NCI-H2081 treated with DMSO at 0.1 percent for 48 hours (cell line): ENCODE measurements at regions not wholly inside any gene's neighbourhood (a gene's known extent, or its start where the extent isn't known, plus 50 kb on each side); places are given as distances from the start of the nearest gene placed in this dataset.
"Not testable (repeated sequence)": the region's sequence is repeated elsewhere in the genome, so short reads cannot be mapped to it uniquely, and the experiment has no call there.

Experiments
- DNase-seq: peaks from one replicate; lab custom pipeline; 2025; lab: John Stamatoyannopoulos, UW

DNA sequence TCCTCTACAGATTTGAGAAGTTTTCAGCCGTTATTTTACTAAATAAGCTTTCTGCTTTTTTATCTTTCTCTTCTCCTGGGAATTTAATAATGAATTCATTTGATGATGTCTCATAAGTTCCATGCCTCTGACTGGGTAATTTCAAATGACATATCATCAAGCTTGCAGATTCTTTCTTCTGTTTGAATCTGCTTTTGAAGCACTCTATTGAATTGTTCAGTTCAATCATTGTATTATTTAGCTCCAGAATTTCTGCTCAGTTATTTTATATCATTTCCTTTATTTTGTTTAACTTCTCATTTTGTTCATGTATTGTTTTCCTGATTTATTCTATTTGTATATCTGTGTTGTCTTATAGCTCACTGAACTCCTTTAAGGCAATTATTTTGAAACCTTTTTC, 196.9 kb upstream of the CNTNAP2 start:
- no peak for DNase-seq

DNA sequence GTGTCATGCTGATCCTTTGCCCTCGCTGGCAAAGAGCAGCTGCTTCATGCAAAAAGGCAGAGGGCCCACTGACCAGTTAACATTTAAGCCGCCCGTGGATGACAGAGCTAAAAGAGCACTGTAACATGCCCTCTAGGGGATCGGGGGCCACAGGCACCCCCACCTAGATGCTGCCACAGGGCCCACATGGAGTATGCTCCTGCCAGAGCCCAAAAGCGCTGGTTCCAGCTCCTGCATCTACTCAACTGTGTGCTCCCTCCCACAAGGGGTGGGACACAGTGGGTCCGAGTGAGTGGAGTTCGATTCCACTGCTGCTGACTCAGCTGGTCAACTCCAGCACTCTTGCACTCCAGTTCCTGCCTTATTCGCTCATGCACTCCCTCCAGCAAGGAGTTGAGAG, 199.8 kb upstream of the CNTNAP2 start:
- DNase-seq = no peak

DNA sequence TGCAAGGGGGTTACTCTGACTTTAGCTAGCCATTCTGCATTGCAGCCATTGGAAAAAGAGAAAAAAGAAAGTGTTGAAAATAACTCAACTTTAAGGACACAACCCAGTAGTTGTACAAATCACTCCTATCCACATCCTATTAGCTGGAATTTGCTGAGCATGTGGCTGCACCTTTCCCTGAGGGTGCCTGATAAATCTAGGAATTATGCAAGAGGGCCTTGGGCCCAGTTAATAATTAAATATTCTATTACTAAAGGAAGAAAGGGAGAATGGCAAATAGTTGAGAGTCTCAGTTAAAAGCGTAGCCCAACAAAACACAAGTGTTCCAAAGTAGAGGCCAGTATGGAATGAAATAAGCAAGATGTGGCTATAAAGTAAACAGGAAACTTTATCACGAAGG, 200.9 kb upstream of the CNTNAP2 start:
- DNase-seq = no peak

DNA sequence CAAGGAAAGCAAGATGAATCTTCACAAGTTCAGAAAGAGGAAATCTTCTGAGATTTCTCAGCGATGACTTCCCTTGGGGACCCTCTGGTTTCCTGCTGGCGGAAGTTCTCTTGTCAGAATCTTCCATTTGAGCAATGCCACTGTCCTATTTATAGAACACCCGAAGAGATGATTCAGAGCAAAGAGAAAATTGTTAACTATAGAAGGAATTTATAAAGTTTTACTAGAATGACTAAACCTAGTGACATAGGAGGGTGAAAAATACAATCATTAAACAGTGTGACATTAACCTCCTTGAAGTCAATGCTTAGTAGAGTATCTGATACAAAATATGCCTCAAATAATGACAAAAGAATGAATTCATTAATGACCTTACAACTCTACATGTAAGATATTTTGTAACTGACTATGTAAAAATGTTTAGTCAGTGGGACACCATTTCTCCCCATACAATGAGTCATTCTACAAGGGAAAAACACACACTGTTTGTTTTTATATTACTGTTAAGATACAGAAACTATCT, 206.5 kb upstream of the CNTNAP2 start:
- DNase-seq = no peak

DNA sequence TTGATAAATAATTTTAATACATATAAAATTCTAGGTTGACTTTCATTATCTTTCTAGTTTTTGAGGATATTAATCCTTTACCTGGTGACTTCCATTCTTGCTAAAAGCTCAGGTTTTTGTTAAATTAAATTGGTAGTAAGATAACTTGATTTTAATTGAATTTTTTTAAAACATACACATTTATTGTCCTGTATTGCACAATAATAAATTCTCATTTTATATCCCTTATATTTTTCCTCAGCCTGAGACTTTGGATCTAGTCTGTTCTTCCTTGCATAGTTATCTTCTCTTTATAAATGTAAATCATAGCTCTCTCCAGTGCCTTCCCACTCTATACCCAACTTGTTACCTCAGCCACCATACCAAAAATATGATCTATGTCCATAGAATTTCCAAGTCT, 212.9 kb upstream of the CNTNAP2 start:
- DNase-seq = no peak

DNA sequence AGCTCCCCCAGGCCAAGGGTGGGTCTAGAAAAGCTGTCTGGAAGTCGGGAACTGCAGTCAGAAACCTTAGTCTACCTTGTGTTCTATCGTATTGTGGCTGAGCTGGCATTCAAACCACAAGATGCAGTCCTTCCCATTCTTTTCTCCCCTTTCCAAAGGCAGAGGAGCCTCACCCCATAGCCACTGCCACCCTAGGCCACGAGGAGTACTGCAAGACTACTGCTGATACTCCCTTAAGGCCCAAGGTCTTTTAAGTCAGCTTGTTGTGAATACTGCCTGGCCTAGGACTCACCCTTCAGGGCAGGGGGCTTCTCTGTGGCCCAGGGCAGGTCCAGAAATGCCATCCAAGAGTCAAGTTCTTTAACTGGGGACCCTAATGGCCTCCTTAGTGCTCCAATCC, 214.5 kb upstream of the CNTNAP2 start:
- DNase-seq = no peak

DNA sequence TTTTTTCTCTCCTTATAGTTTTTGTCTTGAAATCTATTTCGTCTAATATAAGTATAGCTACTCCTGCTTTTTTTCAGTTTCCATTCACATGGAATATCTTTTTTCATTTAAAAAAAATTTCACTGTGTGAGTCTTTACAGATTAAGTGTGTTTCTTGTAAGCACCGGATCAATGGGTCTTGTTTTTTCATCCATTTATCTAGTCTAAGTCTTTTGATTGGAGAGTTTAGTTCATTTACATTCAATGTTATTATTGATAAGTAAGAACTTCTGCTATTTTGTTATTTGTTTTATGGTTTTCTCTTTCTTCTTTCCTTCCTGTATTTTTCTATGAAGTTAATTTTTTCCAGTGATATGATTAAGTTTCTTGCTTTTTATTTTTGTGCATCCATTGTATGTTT, 216.7 kb upstream of the CNTNAP2 start:
- DNase-seq = no peak

DNA sequence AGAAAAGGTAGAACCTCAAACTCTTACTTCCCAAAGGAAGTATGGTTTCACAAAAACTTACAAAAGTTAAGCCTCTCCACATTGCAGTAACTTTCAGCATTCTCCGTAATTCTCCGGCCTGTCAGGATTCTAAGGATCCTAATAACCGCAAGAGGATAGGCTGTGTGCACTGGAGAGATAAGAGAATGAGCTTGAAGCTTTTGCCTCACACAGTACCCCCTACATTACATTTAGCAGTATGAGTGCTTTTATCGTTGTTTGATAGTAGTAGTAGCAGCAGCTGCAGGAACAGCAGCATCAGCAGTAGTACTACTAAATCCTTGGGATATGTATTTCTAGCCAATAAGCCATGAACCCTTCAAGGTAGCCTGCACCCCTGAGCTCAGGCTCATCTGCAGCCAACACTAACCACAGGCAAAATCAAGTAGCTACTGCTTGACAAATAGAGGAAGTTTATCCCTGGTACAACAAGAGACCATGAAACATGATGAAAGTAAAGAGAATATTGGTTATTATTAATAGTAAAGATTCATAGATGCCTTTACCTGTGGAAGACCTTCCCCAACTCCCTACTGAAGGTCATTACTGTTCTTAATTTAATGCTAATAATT, 222.6 kb upstream of the CNTNAP2 start:
- no peak for DNase-seq

DNA sequence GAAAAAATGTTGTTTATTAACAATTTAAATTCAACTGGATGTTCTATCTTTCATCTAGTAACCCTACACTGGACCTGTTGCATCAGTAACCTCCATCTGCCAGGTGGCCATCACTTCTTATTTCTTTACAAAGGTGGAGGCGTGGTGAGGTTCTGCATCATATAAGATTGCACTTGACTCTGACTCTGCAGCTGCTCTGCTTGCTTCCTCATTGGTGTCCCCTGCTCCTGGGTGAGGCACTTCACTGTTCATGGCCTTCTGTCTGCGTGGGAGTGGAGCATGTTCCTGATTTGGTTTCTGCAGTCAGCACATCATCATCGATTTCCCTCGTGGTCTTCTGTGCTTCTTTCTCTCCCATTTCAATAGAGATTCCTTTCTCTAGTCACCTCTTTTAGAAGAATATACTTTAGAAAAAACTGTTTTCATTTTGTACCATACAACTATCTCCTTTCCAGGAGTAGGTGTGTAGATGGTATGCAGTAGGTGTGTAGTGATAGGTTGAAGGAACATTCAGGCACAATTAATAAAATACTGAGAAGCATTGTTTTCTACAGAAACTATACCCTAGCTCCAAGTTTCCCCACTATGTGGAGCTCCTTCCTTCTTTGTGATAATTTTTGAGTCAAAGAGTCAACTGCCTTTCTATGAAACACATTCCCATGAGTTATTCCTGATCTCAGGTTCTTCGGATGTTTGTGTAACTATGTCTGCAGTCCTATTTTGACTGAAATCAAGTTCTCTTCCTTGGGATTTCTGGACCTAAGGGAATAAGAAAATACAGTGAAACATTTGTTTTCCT, 231.7 kb upstream of the CNTNAP2 start:
- DNase-seq = no peak

DNA sequence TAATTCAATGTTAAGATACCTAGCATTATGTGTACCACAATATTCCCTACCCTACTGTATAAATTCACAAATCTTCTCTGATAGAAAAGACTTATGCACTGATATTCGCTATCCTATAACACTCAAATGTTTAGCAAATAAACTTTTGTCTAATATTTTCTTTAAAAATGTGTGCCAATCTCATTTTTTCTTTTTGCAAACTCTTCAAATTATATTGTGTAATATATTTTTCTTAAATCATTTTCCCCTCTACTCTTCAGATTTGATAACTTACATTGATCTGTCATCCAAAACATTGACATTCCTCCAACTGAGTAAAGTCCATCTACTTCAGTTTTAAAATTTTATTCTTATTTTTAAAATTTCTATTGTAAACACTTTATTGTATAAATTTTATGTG, 240.2 kb upstream of the CNTNAP2 start:
- DNase-seq = no peak

DNA sequence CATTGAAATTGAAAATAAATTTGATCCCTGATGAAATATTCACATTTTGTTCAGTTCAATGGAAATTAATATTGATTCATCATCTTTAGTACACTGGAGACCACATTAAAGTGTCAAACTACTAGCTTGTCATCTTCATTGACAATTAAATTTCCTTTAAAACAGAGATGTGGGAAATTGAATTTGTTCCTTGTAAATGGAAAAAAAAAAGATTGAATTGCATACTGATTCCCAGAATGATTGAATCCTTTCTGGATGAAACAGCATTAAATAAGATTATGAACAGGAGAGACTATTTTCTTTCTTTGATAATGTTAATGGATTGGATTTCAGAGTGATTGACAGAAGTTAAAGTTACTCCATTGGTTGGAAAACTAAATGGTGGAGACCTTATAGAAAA, 241.3 kb upstream of the CNTNAP2 start:
- no peak for DNase-seq

DNA sequence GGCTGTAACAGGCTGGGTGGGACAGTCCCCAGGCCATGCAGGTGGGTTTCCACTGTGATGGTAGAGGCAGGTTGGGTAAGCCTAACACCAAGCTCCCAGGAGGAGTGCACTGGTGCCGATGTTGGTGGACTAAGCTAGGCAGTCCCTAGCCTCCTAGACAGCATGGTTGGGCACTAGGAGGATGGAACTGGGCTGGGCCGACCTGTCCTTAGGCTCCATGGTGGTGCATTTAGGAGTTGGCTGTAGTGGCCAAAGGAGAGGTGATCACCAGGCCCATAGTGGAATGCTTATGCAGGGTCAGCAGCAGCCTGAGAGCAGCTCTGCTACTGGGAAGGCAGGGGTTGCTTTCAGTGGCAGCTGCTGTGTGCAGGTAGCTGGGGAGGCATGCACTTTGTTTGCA, 247.7 kb upstream of the CNTNAP2 start:
- no peak for DNase-seq

DNA sequence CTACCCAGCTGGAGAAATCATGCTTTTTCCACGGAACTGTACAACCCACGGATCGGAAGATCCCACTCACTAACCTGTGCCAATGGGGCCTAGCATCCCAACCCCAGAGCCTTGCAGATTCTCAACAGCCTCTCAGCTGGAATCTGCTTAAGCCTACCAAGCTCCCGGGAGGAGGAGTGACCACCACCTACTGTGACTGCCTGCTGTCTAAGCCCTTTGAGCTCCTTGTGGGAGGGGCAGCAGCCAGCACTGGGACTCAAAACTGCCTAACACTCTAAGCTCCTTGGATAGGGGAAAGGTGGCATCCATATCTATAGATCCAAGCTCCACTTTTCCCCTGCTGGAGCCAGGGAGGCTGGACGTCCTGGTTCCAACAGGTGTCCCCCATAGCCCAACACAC, 254.4 kb upstream of the CNTNAP2 start:
- no peak for DNase-seq

DNA sequence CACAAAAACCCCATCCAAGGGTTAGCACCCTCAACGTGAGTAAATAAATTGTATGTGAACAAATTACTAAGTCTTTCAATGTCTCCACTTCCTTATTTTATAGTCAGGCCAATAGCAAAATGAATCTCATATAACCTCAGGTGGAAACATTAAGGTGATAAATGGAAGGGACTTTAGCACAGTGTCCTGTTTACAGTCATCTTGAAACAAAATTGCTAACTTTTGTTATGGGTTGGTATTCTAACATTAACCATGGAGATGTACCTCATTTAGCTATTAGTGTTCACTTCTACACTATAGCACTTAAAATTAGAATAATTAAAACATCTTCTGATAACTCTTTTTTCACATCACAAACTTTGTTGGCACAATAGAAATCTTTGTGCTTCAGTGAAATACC, 255.8 kb upstream of the CNTNAP2 start:
- DNase-seq = no peak

DNA sequence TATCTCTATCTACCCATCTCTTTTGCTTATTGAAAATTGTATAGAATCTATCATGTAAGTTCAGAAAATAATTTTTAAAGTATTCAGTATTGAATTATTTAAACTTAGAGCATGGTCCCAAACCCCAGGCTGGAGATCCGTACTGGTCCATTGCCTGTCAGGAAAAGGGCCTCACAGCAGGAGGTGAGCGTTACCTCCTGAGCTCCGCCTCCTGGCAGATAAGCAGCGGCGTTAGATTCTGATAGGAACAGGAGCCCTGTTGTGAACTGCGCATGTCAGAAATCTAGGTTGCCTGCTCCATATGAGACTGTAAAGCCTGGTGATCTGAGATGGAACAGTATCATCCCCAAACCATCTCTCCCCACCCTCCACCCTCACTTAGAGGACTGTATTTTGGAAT, 266.0 kb upstream of the CNTNAP2 start:
- no peak for DNase-seq

DNA sequence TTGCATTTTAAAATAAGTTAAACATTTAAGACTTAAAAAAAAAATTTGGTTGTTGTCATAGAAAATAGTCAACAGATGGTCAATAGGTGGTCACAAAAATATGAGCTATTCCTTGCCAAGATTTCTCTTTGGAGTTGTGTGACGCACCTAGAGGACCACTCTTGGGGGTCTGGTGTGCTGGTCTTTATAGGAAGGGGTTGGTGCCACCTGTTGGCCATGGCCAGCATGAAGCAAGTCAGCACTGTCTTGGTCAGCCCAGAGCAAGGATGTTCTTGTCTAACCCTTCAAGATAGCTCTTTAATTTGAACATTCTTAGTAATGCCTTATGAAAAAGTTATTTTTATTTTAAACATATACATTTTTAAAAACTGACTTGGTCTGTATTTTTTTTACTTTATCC, 267.9 kb upstream of the CNTNAP2 start:
- no peak for DNase-seq

DNA sequence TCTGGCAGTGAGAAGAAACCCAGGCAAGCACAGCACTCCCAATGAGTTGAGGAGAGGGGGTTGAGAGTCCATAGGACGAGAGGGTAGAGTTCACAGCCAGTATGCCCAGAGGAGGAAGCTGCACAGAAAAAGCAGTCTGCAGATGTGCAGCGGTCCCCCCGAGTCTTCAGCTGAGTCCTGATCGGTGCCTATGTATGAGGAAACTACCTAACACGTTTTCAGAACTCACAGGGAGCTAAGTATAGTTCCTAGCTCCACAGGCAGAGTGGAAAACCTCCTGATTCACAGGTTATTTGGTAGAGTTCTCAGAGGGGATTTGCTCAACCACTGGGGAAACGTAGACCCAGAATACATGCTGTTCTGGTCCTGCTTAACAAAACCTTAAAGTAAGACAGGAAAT, 271.3 kb upstream of the CNTNAP2 start:
- no peak for DNase-seq

DNA sequence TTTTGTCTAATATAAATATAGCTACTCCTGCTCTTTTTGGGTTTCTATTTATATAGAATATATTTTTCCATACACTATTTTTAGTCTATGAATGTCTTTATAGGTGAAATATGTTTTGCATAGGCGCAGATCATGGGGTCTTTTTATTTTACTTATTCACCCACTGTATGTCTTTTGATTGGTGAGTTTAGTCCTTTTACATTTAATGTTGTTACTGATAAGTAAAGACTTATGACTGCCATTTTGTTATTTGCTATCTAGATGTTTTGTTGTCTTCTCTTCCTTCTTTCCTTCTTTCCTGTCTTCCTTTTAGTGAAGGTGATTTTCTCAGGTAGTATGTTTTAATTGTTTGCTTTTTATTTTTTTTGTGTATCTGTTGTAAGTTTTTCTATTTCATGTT, 276.8 kb upstream of the CNTNAP2 start:
- no peak for DNase-seq

DNA sequence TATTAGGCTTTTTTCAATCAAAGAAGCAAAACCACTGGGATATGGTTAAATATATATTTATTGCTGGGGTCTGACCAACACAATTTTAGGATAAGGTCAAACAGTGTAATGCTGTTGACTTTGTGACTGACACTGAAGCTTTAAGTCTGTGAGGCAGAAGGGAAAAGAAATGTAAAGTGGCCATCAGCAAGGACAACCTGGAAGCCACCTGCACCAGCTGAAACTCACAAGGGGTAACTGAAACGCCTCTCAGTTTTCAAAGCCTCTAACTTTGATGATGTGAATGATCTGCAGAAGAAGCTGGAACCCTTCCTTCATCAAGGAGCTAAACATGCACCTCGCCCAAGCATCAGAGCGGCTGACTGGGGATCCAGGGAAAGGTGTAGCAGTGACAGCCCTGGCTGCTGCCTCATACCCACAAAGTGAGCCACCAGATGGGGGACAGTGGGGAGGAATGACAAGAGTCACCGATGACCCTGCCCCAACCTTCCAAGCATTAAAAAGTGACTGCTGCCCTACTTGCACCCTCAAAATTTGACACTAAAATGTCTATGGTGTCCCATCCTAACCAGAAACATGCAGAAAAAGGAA, 284.9 kb upstream of the CNTNAP2 start:
- DNase-seq = no peak

DNA sequence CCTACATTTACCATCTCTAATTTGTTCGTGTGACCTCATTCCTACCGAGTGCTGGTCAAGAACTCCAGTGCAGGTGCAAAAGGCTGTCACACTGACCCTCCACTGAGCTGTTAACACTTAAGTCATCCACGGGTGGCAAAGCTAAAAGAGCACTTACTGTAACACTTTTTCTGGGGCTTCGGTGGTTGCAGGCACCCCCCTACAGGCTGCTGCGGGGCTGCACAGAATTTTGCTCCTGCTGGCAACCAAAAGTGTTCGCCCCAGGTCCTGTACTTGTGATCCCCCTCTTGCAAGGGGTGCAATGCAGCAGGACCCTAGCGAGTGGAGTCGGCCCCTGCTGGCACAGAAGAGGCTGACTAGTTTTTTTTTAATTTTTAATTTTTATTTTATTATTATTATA, 298.9 kb upstream of the CNTNAP2 start:
- no peak for DNase-seq

DNA sequence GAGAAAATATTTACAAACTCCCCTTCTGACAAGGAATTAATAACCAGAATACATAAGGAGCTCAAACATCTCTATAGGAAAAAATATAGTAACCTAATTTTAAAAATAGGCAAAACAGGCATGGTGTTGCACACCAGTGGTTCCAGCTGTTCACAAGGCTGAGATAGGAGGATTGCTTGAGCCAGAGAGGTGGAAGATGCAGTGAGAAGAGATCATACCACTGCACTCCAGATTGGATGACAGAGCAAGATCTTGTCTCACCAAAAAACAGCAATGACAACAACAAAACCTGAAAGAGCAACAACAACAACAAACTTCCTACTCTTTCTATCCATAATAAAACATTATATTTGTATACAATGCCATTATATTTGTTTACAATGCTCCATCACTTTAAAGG, 304.4 kb upstream of the CNTNAP2 start:
- DNase-seq = no peak

DNA sequence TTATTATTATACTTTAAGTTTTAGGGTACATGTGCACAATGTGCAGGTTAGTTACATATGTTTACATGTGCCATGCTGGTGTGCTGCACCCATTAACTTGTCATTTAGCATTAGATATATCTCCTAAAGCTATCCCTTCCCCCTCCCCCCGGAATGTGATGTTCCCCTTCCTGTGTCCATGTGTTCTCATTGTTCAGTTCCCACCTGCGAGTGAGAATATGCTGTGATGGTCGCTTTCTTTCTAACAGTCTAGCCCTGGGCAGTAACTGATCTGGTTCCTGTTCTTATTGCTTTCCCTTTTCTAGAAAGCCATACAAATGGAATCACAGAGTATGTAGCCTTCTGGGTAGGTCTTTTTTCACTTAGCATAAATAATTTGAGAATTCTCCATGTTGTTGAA, 311.1 kb upstream of the CNTNAP2 start:
- DNase-seq = not testable (repeated sequence)

DNA sequence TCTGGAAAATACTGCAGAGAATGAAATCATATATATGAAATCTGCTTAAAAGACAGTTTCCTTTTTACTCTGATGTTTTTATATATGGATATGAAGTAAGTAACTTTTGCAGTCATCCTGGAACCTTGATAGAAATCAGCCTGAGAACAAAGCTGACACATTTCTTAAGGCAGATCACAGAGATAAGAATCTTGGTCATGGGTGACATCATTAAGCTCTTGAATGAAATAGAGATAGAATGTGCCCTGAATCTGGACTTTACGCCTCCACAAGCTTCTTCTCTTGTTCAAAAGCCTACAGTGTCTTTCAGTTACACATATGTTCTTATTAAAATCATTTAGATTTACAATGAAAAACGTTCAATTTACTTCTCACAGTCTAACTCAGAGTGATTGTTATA, 319.1 kb upstream of the CNTNAP2 start:
- no peak for DNase-seq
